IMR-90 (cell line): ENCODE measurements at regions not wholly inside any gene's neighbourhood (a gene's known extent, or its start where the extent isn't known, plus 50 kb on each side); places are given as distances from the start of the nearest gene placed in this dataset.

ENCODE experiments used
- ATAC-seq: fragments of 200-7000 bp; cut with Tn5 transposase; 2 replicates; pipeline ENCODE4 v1.9.1; 2020; ENCODE audit warnings: low read depth, mild to moderate bottlenecking, moderate library complexity
- BruUV-seq: library from RNA; stranded (reverse); fragments of 400-500 nt; replicated peaks from 2 replicates; lab custom pipeline; 2021; lab: Mats Ljungman, UMichigan
- CTCF ChIA-PET: fragments of 300-600 bp; formaldehyde crosslinking; extraction: SDS; loops from one replicate; lab custom pipeline; 2021; ENCODE audit warnings: antibody characterized with exemption; lab: Yijun Ruan, JAX
- POLR2A ChIA-PET: fragments of 300-600 bp; sonication (Branson Sonifier 250); formaldehyde crosslinking; loops from one replicate; lab custom pipeline; 2022; ENCODE audit warnings: antibody characterized with exemption; ENCODE audit not compliant: unreplicated experiment; lab: Charles Lee
- DNase-seq: peaks from one replicate; pipeline ENCODE4 v3.0.0; 2013
- H2AFZ ChIP-seq: replicated peaks from 2 replicates; pipeline ENCODE3; 2013; ENCODE audit warnings: low read length, mild to moderate bottlenecking; ENCODE audit not compliant: poor library complexity
- H2AK5ac ChIP-seq: 2 replicates; pipeline ENCODE4 v1.6.1; 2013; ENCODE audit warnings: low read depth, low read length, inconsistent platforms
- H2AK9ac ChIP-seq: replicated peaks from 2 replicates; pipeline ENCODE3; 2013; ENCODE audit warnings: mild to moderate bottlenecking, low read depth, low read length, moderate library complexity; ENCODE audit not compliant: poor library complexity
- H2BK120ac ChIP-seq: 2 replicates; pipeline ENCODE4 v1.6.1; 2013; ENCODE audit warnings: low read depth, low read length, inconsistent platforms
- H2BK15ac ChIP-seq: 3 replicates; pipeline ENCODE4 v1.6.1; 2013; ENCODE audit warnings: low read depth, low read length, inconsistent platforms
- H2BK20ac ChIP-seq: 2 replicates; pipeline ENCODE4 v1.6.1; 2013; ENCODE audit warnings: low read depth, mild to moderate bottlenecking, inconsistent platforms, low read length, moderate library complexity
- H2BK5ac ChIP-seq: 2 replicates; pipeline ENCODE4 v1.6.1; 2013; ENCODE audit warnings: mild to moderate bottlenecking, low read depth, low read length, inconsistent platforms; ENCODE audit not compliant: poor library complexity, severe bottlenecking
- H3K14ac ChIP-seq: replicated peaks from 2 replicates; pipeline ENCODE4 v1.6.1; 2013; ENCODE audit warnings: low read depth, low read length, inconsistent platforms
- H3K18ac ChIP-seq: 2 replicates; pipeline ENCODE4 v1.6.1; 2013; ENCODE audit warnings: low read depth, low read length, control low read depth
- H3K23ac ChIP-seq: 2 replicates; pipeline ENCODE4 v1.6.1; 2013; ENCODE audit warnings: low read depth, low read length, inconsistent platforms
- H3K27ac ChIP-seq: 2 replicates; pipeline ENCODE4 v1.5.1; 2013; ENCODE audit warnings: mild to moderate bottlenecking, control low read depth, low read length; ENCODE audit not compliant: insufficient read depth
- H3K27me3 ChIP-seq: 2 replicates; pipeline ENCODE4 v1.6.1; 2013; ENCODE audit warnings: low read length; ENCODE audit not compliant: control insufficient read depth, insufficient read depth
- H3K36me3 ChIP-seq: 2 replicates; pipeline ENCODE4 v1.6.1; 2013; ENCODE audit warnings: low read length, mixed read lengths; ENCODE audit not compliant: control insufficient read depth, insufficient read depth
- H3K4ac ChIP-seq: 2 replicates; pipeline ENCODE4 v1.6.1; 2013; ENCODE audit warnings: low read depth, low read length, inconsistent platforms
- H3K4me1 ChIP-seq: 2 replicates; pipeline ENCODE4 v1.6.1; 2013; ENCODE audit warnings: low read length, mixed read lengths; ENCODE audit not compliant: control insufficient read depth, insufficient read depth
- H3K4me2 ChIP-seq: 2 replicates; pipeline ENCODE4 v1.6.1; 2013; ENCODE audit warnings: low read depth, mild to moderate bottlenecking, control low read depth, low read length, moderate library complexity
- H3K4me3 ChIP-seq: 2 replicates; pipeline ENCODE4 v1.5.1; 2013; ENCODE audit warnings: low read depth, mild to moderate bottlenecking, control low read depth, low read length, moderate library complexity; ENCODE audit not compliant: insufficient read depth
- H3K56ac ChIP-seq: 2 replicates; pipeline ENCODE4 v1.6.1; 2013; ENCODE audit warnings: low read length, inconsistent platforms; ENCODE audit not compliant: insufficient read depth; ENCODE audit errors: extremely low read depth
- H3K79me1 ChIP-seq, 2 experiments: 2 replicates each; pipeline ENCODE4 v1.6.1; 2013; ENCODE audit warnings: low read length in 2 of 2, inconsistent platforms in 1 of 2, low read depth in 1 of 2
- H3K9ac ChIP-seq: 2 replicates; pipeline ENCODE4 v1.6.1; 2013; ENCODE audit warnings: low read depth, low read length, control low read depth
- H3K9me1 ChIP-seq: 2 replicates; pipeline ENCODE4 v1.6.1; 2013; ENCODE audit warnings: low read length, inconsistent platforms; ENCODE audit not compliant: insufficient read depth
- H3K9me3 ChIP-seq: 2 replicates; pipeline ENCODE4 v1.6.1; 2013; ENCODE audit warnings: low read length; ENCODE audit not compliant: control insufficient read depth, insufficient read depth
- H4K20me1 ChIP-seq: 2 replicates; pipeline ENCODE4 v1.6.1; 2013; ENCODE audit warnings: low read length, inconsistent platforms; ENCODE audit not compliant: insufficient read depth
- H4K5ac ChIP-seq: 2 replicates; pipeline ENCODE4 v1.6.1; 2013; ENCODE audit warnings: mild to moderate bottlenecking, low read depth, low read length, control low read depth
- H4K8ac ChIP-seq, 2 experiments: 2 replicates each; pipeline ENCODE4 v1.6.1; 2013; ENCODE audit warnings: low read depth in 2 of 2, low read length in 2 of 2, control low read depth in 1 of 2, inconsistent platforms in 1 of 2
- H4K91ac ChIP-seq: 2 replicates; pipeline ENCODE4 v1.6.1; 2013; ENCODE audit warnings: low read depth, low read length, inconsistent platforms; ENCODE audit not compliant: insufficient read depth
- BHLHE40 ChIP-seq: fragments of 150-350 bp; IDR thresholded peaks from 2 replicates; pipeline ENCODE4 v1.6.1; 2016; ENCODE audit warnings: mild to moderate bottlenecking, low read depth, low read length
- CEBPB ChIP-seq: IDR thresholded peaks from 2 replicates; pipeline ENCODE4 v1.6.1; 2012; ENCODE audit warnings: low read depth, low read length, improper control_type of control experiment
- CHD1 ChIP-seq: IDR thresholded peaks from 2 replicates; pipeline ENCODE4 v1.6.1; 2012; ENCODE audit warnings: low read depth, low read length, improper control_type of control experiment
- CTCF ChIP-seq: conservative IDR thresholded peaks from 2 replicates; pipeline ENCODE4 v1.5.1; 2012; ENCODE audit warnings: mild to moderate bottlenecking, low read depth, low read length, improper control_type of control experiment
- FOS ChIP-seq: fragments of 150-350 bp; IDR thresholded peaks from 2 replicates; pipeline ENCODE4 v1.6.1; 2016; ENCODE audit warnings: low read depth, low read length
- MAFK ChIP-seq: IDR thresholded peaks from 2 replicates; pipeline ENCODE4 v1.6.1; 2012; ENCODE audit warnings: low read depth, low read length, improper control_type of control experiment
- MAZ ChIP-seq: IDR thresholded peaks from 2 replicates; pipeline ENCODE4 v1.6.1; 2012; ENCODE audit warnings: low read depth, mild to moderate bottlenecking, low read length, improper control_type of control experiment, moderate library complexity, borderline replicate concordance
- MXI1 ChIP-seq: IDR thresholded peaks from 2 replicates; pipeline ENCODE4 v1.6.1; 2012; ENCODE audit warnings: low read depth, mild to moderate bottlenecking, low read length, moderate library complexity, borderline replicate concordance
- NFE2L2 ChIP-seq: fragments of 150-350 bp; IDR thresholded peaks from 2 replicates; pipeline ENCODE4 v1.6.1; 2016; ENCODE audit warnings: low read depth, mild to moderate bottlenecking, low read length
- POLR2A ChIP-seq: IDR thresholded peaks from 2 replicates; pipeline ENCODE4 v1.6.1; 2012; ENCODE audit warnings: mild to moderate bottlenecking, low read depth, low read length
- RAD21 ChIP-seq: IDR thresholded peaks from 2 replicates; pipeline ENCODE4 v1.6.1; 2012; ENCODE audit warnings: low read length, improper control_type of control experiment
- RCOR1 ChIP-seq: IDR thresholded peaks from 2 replicates; pipeline ENCODE4 v1.6.1; 2012; ENCODE audit warnings: mild to moderate bottlenecking, low read length, improper control_type of control experiment; ENCODE audit not compliant: insufficient replicate concordance
- RFX5 ChIP-seq: IDR thresholded peaks from 2 replicates; pipeline ENCODE4 v1.8.0; 2012; ENCODE audit warnings: low read depth, mild to moderate bottlenecking, low read length, moderate library complexity
- SMC3 ChIP-seq: fragments of 150-350 bp; IDR thresholded peaks from 2 replicates; pipeline ENCODE4 v1.6.1; 2016; ENCODE audit warnings: low read depth, mild to moderate bottlenecking, antibody characterized with exemption, low read length, moderate library complexity
- WGBS, 2 experiments: methylation state at CpG; one replicate each; pipeline versions ENCODE4 v1.1.5 to v1.1.7; 2013; ENCODE audit warnings: missing lambda C conversion rate in 2 of 2; ENCODE audit not compliant: insufficient read length in 1 of 2; ENCODE audit errors: extremely low coverage in 2 of 2; 5-methylcytosine and 5-hydroxymethylcytosine counted together
- dilution Hi-C: fragments of 300-500 bp; cut with HindIII; formaldehyde crosslinking; loops from one replicate; pipeline ENCODE4 v1.14.3; 2018; ENCODE audit warnings: low sequenced_read_pairs; ENCODE audit not compliant: unreplicated experiment
- in situ Hi-C: fragments of 300-500 bp; cut with MboI; formaldehyde crosslinking; loops from 3 replicates; pipeline ENCODE4 v1.14.3; 2019; ENCODE audit warnings: low sequenced_read_pairs, inconsistent platforms, mixed read lengths
- intact Hi-C: fragments of 100-400 bp; cut with micrococcal nuclease; formaldehyde crosslinking; loops from 2 replicates; pipeline ENCODE4 v1.10.0; 2022
- TF ChIP-seq, protein P1 (sequence below): fragments of 150-350 bp; IDR thresholded peaks from 2 replicates; pipeline ENCODE4 v1.6.1; 2016; ENCODE audit warnings: low read depth, mild to moderate bottlenecking, low read length, moderate library complexity, borderline replicate concordance
- TF ChIP-seq, protein P2 (sequence below): fragments of 150-350 bp; IDR thresholded peaks from 2 replicates; pipeline ENCODE4 v1.6.1; 2017; ENCODE audit warnings: mild to moderate bottlenecking, antibody characterized with exemption, low read length, low read depth

- Histone ChIP-seq H3K23ac (no peak overlapping the region), H3K4me2 (no peak overlapping the region), H3K4ac (no peak overlapping the region), H3K56ac (no peak overlapping the region), H2AFZ (no peak overlapping the region), H3K4me1 (no peaks in the 10 kb centered on the region), H4K5ac (no peak overlapping the region), H3K27ac (no peak overlapping the region), H2BK5ac (no peak overlapping the region), H4K20me1 (no peaks in the 10 kb centered on the region), H2AK9ac (no peak overlapping the region), H3K36me3 (no peaks in the 10 kb centered on the region), H3K9me1 (no peaks in the 10 kb centered on the region), H2BK20ac (no peak overlapping the region), H3K79me1 (no peaks in the 10 kb centered on the region), H3K18ac (no peak overlapping the region), H3K27me3 (no peaks in the 10 kb centered on the region), H3K4me3 (no peak overlapping the region), H4K91ac (no peak overlapping the region), H2AK5ac (no peak overlapping the region), H2BK120ac (no peak overlapping the region), H3K9me3 (no peaks in the 10 kb centered on the region), H2BK15ac (no peak overlapping the region), H3K14ac (no peak overlapping the region), H4K8ac (no peak overlapping the region), H3K9ac (no peak overlapping the region)
- BruUV-seq = no TSS peak
- DNase-seq (no peak), ATAC-seq (no peak)
- intact Hi-C loops (no loop called here), dilution Hi-C loops (no loop called here), in situ Hi-C loops (no loop called here)
- CTCF ChIA-PET = no interaction called here
- POLR2A ChIA-PET = no interaction called here
- TF ChIP-seq MXI1 = no peak
- TF ChIP-seq FOS = no peak
- TF ChIP-seq, protein P1, sequence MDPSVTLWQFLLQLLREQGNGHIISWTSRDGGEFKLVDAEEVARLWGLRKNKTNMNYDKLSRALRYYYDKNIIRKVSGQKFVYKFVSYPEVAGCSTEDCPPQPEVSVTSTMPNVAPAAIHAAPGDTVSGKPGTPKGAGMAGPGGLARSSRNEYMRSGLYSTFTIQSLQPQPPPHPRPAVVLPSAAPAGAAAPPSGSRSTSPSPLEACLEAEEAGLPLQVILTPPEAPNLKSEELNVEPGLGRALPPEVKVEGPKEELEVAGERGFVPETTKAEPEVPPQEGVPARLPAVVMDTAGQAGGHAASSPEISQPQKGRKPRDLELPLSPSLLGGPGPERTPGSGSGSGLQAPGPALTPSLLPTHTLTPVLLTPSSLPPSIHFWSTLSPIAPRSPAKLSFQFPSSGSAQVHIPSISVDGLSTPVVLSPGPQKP = no peak
- no peak for TF ChIP-seq RFX5
- TF ChIP-seq CEBPB = no peak
- TF ChIP-seq, protein P2, sequence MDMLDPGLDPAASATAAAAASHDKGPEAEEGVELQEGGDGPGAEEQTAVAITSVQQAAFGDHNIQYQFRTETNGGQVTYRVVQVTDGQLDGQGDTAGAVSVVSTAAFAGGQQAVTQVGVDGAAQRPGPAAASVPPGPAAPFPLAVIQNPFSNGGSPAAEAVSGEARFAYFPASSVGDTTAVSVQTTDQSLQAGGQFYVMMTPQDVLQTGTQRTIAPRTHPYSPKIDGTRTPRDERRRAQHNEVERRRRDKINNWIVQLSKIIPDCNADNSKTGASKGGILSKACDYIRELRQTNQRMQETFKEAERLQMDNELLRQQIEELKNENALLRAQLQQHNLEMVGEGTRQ = no peak
- TF ChIP-seq SMC3 = no peak
- no peak for TF ChIP-seq MAFK
- no peak for TF ChIP-seq RCOR1
- TF ChIP-seq CTCF = no peak
- no peak for TF ChIP-seq BHLHE40
- TF ChIP-seq POLR2A = no peak
- TF ChIP-seq NFE2L2 = no peak
- TF ChIP-seq CHD1 = no peak
- no peak for TF ChIP-seq RAD21
- TF ChIP-seq MAZ = no peak
- WGBS, 2 experiments = 53% methylated on average over 3 of the region's 7 CpGs; no CpG with 5 or more reads in 1 of the 2 experiments
Observed at GRCh38 chr20:48186915-48187314, 401.6 kb upstream of the SULF2 start.
